ENCODE measurements at regions not wholly inside any gene's neighbourhood (a gene's known extent, or its start where the extent isn't known, plus 50 kb on each side); places are given as distances from the start of the nearest gene placed in this dataset.

- Histone ChIP-seq H3K9me3 (no peaks in the 10 kb centered on the region), H3K4me3 (ENCODE audit: low read depth in 1 of 2, low read length in 1 of 2) (no peak overlapping the region)
Measured at GRCh38 chr12:41777064-41777790, 367.4 kb downstream of the GXYLT1 start.

DNA sequence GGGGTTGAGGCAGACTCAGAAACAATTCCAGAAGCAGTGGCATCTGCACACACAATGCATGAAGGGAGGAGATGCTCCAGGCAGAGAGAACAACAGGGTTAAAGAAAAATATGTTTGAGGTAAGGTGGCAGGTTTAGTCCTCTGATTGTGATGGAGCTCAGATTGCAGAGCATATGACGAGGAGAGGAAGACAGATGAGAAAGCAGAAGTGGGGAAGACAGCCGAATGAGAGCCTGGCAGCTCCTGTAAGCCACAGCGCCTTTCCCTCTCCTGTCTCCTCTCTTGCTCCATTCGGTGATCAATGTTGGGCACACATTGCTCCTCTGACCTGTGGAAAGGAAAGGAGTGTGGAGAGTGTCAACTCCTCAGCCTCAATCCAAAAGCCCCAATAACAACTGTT, 372.2 kb downstream of the GXYLT1 start:
- Histone ChIP-seq H3K27me3 (no peaks in the 10 kb centered on the region), H3K27ac (no peak overlapping the region), H3K4me3 (ENCODE audit: low read depth in 1 of 2, low read length in 1 of 2) (no peak overlapping the region), H3K36me3 (no peaks in the 10 kb centered on the region), H3K4me1 (ENCODE audit: control insufficient read depth in 1 of 2, insufficient read depth in 1 of 2, low read depth in 1 of 2, low read length in 1 of 2) (no peaks in the 10 kb centered on the region), H3K9me3 (no peaks in the 10 kb centered on the region)
- TF ChIP-seq, protein P1, sequence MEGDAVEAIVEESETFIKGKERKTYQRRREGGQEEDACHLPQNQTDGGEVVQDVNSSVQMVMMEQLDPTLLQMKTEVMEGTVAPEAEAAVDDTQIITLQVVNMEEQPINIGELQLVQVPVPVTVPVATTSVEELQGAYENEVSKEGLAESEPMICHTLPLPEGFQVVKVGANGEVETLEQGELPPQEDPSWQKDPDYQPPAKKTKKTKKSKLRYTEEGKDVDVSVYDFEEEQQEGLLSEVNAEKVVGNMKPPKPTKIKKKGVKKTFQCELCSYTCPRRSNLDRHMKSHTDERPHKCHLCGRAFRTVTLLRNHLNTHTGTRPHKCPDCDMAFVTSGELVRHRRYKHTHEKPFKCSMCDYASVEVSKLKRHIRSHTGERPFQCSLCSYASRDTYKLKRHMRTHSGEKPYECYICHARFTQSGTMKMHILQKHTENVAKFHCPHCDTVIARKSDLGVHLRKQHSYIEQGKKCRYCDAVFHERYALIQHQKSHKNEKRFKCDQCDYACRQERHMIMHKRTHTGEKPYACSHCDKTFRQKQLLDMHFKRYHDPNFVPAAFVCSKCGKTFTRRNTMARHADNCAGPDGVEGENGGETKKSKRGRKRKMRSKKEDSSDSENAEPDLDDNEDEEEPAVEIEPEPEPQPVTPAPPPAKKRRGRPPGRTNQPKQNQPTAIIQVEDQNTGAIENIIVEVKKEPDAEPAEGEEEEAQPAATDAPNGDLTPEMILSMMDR (IDR thresholded peaks at IDR 0.05), result no peak

More at GRCh38 chr12:41777064-41777790, 367.4 kb downstream of the GXYLT1 start:
- H3K4me1 ChIP-seq (ENCODE audit: control insufficient read depth in 1 of 2, insufficient read depth in 1 of 2, low read depth in 1 of 2, low read length in 1 of 2), result no peaks in the 10 kb centered on the region
- H3K27ac ChIP-seq, result no peak overlapping the region
- TF ChIP-seq, protein P1 (IDR thresholded peaks at IDR 0.05), result no peak
- no peaks in the 10 kb centered on the region for H3K36me3 ChIP-seq
- no peaks in the 10 kb centered on the region for H3K27me3 ChIP-seq

DNA sequence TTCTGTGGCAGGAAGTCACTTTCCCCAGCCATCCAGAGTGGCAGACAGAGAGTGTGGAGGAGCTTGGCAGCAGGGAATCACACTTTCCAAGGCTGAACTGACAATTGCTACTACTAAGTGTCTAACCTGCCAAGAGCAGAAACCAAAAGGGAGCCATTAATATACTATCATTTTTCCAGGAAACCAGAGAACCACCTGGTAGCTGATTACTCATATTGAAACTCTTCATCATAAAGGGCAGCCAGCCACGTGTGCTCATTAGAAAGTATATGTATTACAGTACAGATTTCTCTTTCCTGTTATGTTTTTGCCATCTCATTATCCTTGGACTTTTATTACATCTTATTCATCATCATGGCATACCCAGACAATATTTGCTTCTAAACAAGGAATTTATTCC, 374.9 kb downstream of the GXYLT1 start:
- Histone ChIP-seq H3K27me3 (no peaks in the 10 kb centered on the region), H3K4me1 (ENCODE audit: control insufficient read depth in 1 of 2, insufficient read depth in 1 of 2, low read depth in 1 of 2, low read length in 1 of 2) (no peaks in the 10 kb centered on the region), H3K27ac (no peak overlapping the region), H3K9me3 (no peaks in the 10 kb centered on the region), H3K4me3 (ENCODE audit: low read depth in 1 of 2, low read length in 1 of 2) (no peak overlapping the region), H3K36me3 (no peaks in the 10 kb centered on the region)
- TF ChIP-seq, protein P1 (IDR thresholded peaks at IDR 0.05), result no peak

DNA sequence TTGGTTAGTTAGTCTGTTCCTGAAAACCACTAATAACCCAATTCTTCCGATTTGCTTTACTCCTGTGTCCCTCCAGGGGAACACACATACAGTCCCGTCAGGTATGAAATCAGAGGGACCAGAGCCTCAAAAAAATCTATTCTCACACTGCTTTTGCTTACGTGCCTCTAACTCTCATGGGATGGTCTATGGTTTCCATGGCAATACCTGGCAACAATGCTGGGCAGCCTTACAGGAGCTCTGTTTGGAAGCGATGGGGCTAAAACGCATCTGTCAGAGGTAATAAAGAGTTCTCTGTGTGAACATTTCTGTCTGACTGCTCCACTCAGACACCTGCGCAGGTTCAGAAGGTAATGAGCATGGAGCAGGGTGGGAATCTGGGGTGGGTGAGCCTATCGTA, 376.2 kb downstream of the GXYLT1 start:
- Histone ChIP-seq H3K27me3 (no peaks in the 10 kb centered on the region), H3K4me3 (ENCODE audit: low read depth in 1 of 2, low read length in 1 of 2) (no peak overlapping the region)
- TF ChIP-seq, protein P1 (IDR thresholded peaks at IDR 0.05), result no peak

DNA sequence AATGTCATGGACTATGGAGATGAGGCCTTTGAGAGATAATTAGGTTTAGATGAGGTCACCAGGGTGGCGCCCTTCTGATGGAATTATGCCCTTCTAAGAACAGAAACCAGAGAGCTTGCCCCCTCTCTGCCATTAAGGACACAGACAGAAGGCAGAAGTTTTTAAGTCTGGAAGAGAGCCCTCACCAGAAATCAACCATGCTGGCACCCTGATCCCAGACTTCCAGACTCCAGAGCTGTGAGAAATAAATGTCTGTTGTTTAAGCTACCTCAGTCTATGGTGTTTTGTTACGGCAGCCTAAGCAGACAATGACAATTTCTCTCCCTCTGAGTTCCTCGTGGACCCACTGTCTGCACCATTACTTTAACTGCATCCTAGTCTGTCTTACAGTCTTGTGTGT, 382.0 kb downstream of the GXYLT1 start:
- no peaks in the 10 kb centered on the region for H3K9me3 ChIP-seq
- H3K4me3 ChIP-seq (ENCODE audit: low read depth in 1 of 2, low read length in 1 of 2), result no peak overlapping the region
- H3K36me3 ChIP-seq, result no peaks in the 10 kb centered on the region
- H3K27me3 ChIP-seq, result no peaks in the 10 kb centered on the region
- TF ChIP-seq, protein P1 (IDR thresholded peaks at IDR 0.05), result no peak
- H3K27ac ChIP-seq, result no peak overlapping the region
- H3K4me1 ChIP-seq (ENCODE audit: control insufficient read depth in 1 of 2, insufficient read depth in 1 of 2, low read depth in 1 of 2, low read length in 1 of 2), result no peaks in the 10 kb centered on the region

More for the DNA sequence above, 376.2 kb downstream of the GXYLT1 start:
- no peaks in the 10 kb centered on the region for H3K9me3 ChIP-seq
- no peaks in the 10 kb centered on the region for H3K4me1 ChIP-seq (ENCODE audit: control insufficient read depth in 1 of 2, insufficient read depth in 1 of 2, low read depth in 1 of 2, low read length in 1 of 2)
- no peaks in the 10 kb centered on the region for H3K36me3 ChIP-seq
- H3K27ac ChIP-seq, result no peak overlapping the region

Data from neutrophil (primary cell).